Gastrocnemius medialis (tissue), 4 donors: ENCODE measurements at regions not wholly inside any gene's neighbourhood (a gene's known extent, or its start where the extent isn't known, plus 50 kb on each side); places are given as distances from the start of the nearest gene placed in this dataset.

Experiments
- ATAC-seq, 2 donors: fragments of 150-250 bp; one replicate each; pipeline ENCODE4 v1.9.1; 2016
- DNase-seq, 2 donors: peaks; one replicate each; pipeline ENCODE4 v3.0.0-alpha.2; 2019
- H3K27ac ChIP-seq, 4 donors: fragments of 200-600 bp; sonication (generic); 1 replicate in 1 of 4; 2 replicates in 3 of 4; pipeline ENCODE4 v1.5.1; 2016 to 2018; ENCODE audit warnings: mild to moderate bottlenecking in 2 of 4, moderate library complexity in 1 of 4
- H3K27me3 ChIP-seq, 3 donors: fragments of 200-600 bp; sonication (generic) in 2 of 3; 1 replicate in 1 of 3; 2 replicates in 2 of 3; pipeline versions ENCODE4 v1.5.1 to v1.6.0; 2016 to 2019; ENCODE audit warnings: mild to moderate bottlenecking in 1 of 3, moderate library complexity in 1 of 3
- H3K36me3 ChIP-seq, 2 donors: fragments of 200-600 bp; sonication (generic) in 1 of 2; one replicate each; pipeline ENCODE4 v1.5.1; 2017 to 2018
- H3K4me1 ChIP-seq, 2 donors: fragments of 200-600 bp; sonication (generic) in 1 of 2; one replicate each; pipeline ENCODE4 v1.5.1; 2016 to 2017; ENCODE audit warnings: mild to moderate bottlenecking in 2 of 2
- H3K4me3 ChIP-seq, 4 donors: fragments of 200-600 bp; sonication (generic) in 3 of 4; 1 replicate in 1 of 4; 2 replicates in 3 of 4; pipeline ENCODE4 v1.5.1; 2016 to 2019; ENCODE audit warnings: mild to moderate bottlenecking in 2 of 4
- H3K9me3 ChIP-seq, 3 donors: fragments of 200-600 bp; sonication (generic) in 2 of 3; 1 replicate in 1 of 3; 2 replicates in 2 of 3; pipeline ENCODE4 v1.5.1; 2016 to 2019
- CTCF ChIP-seq, 5 experiments: fragments of 450-650 bp in 3 of 5; fragments of 200-600 bp in 2 of 5; sonication (generic) in 2 of 5; IDR thresholded peaks in 4 of 5; conservative IDR thresholded peaks in 1 of 5; 1 replicate in 4 of 5; 2 replicates in 1 of 5; pipeline ENCODE4 v1.5.1; 2016 to 2019; ENCODE audit warnings: antibody characterized with exemption in 5 of 5, mild to moderate bottlenecking in 3 of 5, moderate library complexity in 3 of 5
- POLR2A ChIP-seq, 2 donors: fragments of 450-650 bp; IDR thresholded peaks; one replicate each; pipeline ENCODE4 v1.6.1; 2017; ENCODE audit warnings: antibody characterized with exemption in 2 of 2, mild to moderate bottlenecking in 2 of 2, moderate library complexity in 2 of 2
- in situ Hi-C, 4 donors: fragments of 200-750 bp; cut with MboI; loops; one replicate each; pipeline versions ENCODE4 v1.15.0 to v1.8.0; 2017; ENCODE audit warnings: low sequenced_read_pairs in 4 of 4
- intact Hi-C: fragments of 100-400 bp; cut with DNase I; formaldehyde crosslinking; loops from one replicate; pipeline ENCODE4 v1.15.1; 2023; ENCODE audit warnings: low total_unique reads

DNA sequence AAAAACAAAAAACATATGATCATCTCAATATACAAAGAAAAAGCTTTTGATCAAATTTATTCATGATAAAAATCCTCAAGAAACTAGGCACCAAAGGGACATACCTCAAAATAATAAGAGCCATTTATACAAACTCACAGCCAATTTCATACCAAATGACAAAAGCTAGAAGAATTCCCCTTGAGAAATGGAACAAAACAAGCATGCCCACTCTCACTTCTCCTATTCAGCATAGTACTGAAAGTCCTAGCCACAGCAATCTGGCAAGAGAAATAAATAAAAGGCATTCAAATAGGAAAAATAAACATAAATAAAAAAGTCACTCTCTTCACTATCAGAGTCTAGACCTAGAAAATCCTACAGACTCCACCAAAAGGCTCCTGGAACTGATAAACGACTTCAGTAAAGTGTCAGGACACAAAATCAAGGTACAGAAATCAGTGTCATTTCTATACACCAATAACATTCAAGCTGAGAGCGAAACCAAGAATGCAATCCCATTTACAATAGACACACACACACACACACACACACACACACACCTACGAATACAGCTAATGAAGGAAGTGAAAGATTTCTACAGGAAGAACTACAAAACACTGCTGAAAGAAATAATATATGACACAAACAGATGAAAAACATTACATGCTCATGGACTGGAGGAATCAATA, 1486.2 kb upstream of the SEL1L start:
- ATAC-seq, result no peak
- TF ChIP-seq CTCF (IDR thresholded peaks at IDR 0.05 in 4 of 5, conservative IDR thresholded peaks at IDR 0.05 in 1 of 5), result no peak
- TF ChIP-seq POLR2A (IDR thresholded peaks at IDR 0.05), result no peak

GRCh38 chr14:83021323-83021722, 1487.7 kb upstream of the SEL1L start:
- in situ Hi-C loops, result no loop called here
- no peak for ATAC-seq
- TF ChIP-seq POLR2A (IDR thresholded peaks at IDR 0.05), result no peak
- no peak for TF ChIP-seq CTCF (IDR thresholded peaks at IDR 0.05 in 4 of 5, conservative IDR thresholded peaks at IDR 0.05 in 1 of 5)
- Histone ChIP-seq H3K4me3 (no peak overlapping the region), H3K4me1 (no peaks in the 10 kb centered on the region), H3K9me3 (no peaks in the 10 kb centered on the region), H3K36me3 (no peaks in the 10 kb centered on the region), H3K27me3 (no peaks in the 10 kb centered on the region), H3K27ac (no peak overlapping the region)
- no peak for DNase-seq
- intact Hi-C loops, result no loop called here

More for the DNA sequence above, 1486.2 kb upstream of the SEL1L start:
- Histone ChIP-seq H3K36me3 (no peaks in the 10 kb centered on the region), H3K27ac (no peak overlapping the region), H3K4me3 (no peak overlapping the region), H3K4me1 (no peaks in the 10 kb centered on the region), H3K27me3 (no peaks in the 10 kb centered on the region), H3K9me3 (no peaks in the 10 kb centered on the region)
- in situ Hi-C loops, result no loop called here
- intact Hi-C loops, result no loop called here
- DNase-seq, result no peak

GRCh38 chr14:83023369-83023768, 1489.7 kb upstream of the SEL1L start:
- H3K27ac ChIP-seq, result no peak overlapping the region
- H3K4me1 ChIP-seq, result no peaks in the 10 kb centered on the region
- no peaks in the 10 kb centered on the region for H3K9me3 ChIP-seq
- H3K36me3 ChIP-seq, result no peaks in the 10 kb centered on the region
- intact Hi-C loops (no loop called here), in situ Hi-C loops (no loop called here)
- DNase-seq, result no peak
- no peak overlapping the region for H3K4me3 ChIP-seq
- no peaks in the 10 kb centered on the region for H3K27me3 ChIP-seq
- TF ChIP-seq POLR2A (IDR thresholded peaks at IDR 0.05) (no peak), CTCF (IDR thresholded peaks at IDR 0.05 in 4 of 5, conservative IDR thresholded peaks at IDR 0.05 in 1 of 5) (no peak)
- no peak for ATAC-seq

- DNase-seq (no peak), ATAC-seq (no peak)
- TF ChIP-seq CTCF (IDR thresholded peaks at IDR 0.05 in 4 of 5, conservative IDR thresholded peaks at IDR 0.05 in 1 of 5), result no peak
- Histone ChIP-seq H3K4me3 (no peak overlapping the region), H3K36me3 (no peaks in the 10 kb centered on the region), H3K9me3 (no peaks in the 10 kb centered on the region), H3K27me3 (no peaks in the 10 kb centered on the region), H3K4me1 (no peaks in the 10 kb centered on the region), H3K27ac (no peak overlapping the region)
- intact Hi-C loops, result no loop called here
- in situ Hi-C loops, result no loop called here
These were observed 1507.6 kb upstream of the SEL1L start for GRCh38 chr14:83041224-83041623.

DNA sequence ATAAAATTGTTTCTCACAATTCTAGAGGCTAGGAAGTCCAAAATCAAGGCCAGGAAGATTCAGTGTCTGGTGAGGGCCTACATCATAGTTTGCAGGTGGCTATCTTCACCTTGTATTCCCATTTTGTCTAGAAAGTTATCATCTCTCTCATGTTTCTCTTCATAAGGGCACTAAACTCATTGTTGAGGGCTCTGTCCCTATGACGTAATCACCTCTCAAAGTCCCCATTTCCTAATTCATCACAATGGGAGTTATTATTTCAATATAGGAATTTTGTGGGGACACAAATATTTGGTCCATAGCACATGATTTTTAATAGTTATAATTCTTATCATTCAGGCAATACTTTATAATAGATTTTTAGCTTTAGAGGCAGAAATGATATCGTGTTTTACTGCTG, 1509.2 kb upstream of the SEL1L start:
- TF ChIP-seq POLR2A (IDR thresholded peaks at IDR 0.05) (no peak), CTCF (IDR thresholded peaks at IDR 0.05 in 4 of 5, conservative IDR thresholded peaks at IDR 0.05 in 1 of 5) (no peak)
- ATAC-seq (no peak), DNase-seq (no peak)
- Histone ChIP-seq H3K27me3 (no peaks in the 10 kb centered on the region), H3K4me3 (no peak overlapping the region), H3K27ac (no peak overlapping the region), H3K4me1 (no peaks in the 10 kb centered on the region), H3K36me3 (no peaks in the 10 kb centered on the region), H3K9me3 (no peaks in the 10 kb centered on the region)
- in situ Hi-C loops, result no loop called here
- intact Hi-C loops, result no loop called here
